ENCODE measurements at regions not wholly inside any gene's neighbourhood (a gene's known extent, or its start where the extent isn't known, plus 50 kb on each side); places are given as distances from the start of the nearest gene placed in this dataset.
"Not testable (repeated sequence)": the region's sequence is repeated elsewhere in the genome, so short reads cannot be mapped to it uniquely, and the experiment has no call there.

- H3K9me2 ChIP-seq (ENCODE audit: insufficient read depth); H4K20me1 ChIP-seq (replicated peaks; ENCODE audit: insufficient read depth); H3K4me2 ChIP-seq; H3K4me1 Mint-ChIP-seq; H3K4me1 ChIP-seq (ENCODE audit: insufficient read depth); H3K9me3 Mint-ChIP-seq; H2AFZ ChIP-seq; H3K27me3 ChIP-seq (ENCODE audit: insufficient read depth); H3F3A ChIP-seq (replicated peaks; ENCODE audit: low read depth); H3K27ac ChIP-seq (ENCODE audit: low read depth); DNase-seq (ENCODE audit: low spot score); H3K36me3 Mint-ChIP-seq (ENCODE audit: low read depth); H3K4me3 Mint-ChIP-seq; ATAC-seq; H3K27me3 Mint-ChIP-seq (ENCODE audit: insufficient read depth, low read depth, poor library complexity); H3K27ac Mint-ChIP-seq; H3K4me3 ChIP-seq; H3K36me3 ChIP-seq (ENCODE audit: insufficient read depth); H3K79me2 ChIP-seq (replicated peaks; ENCODE audit: insufficient read depth): not testable (repeated sequence)
Observed at GRCh38 chr14:106480287-106480686, 953.9 kb downstream of the TMEM121 start.

- DNase-seq (ENCODE audit: low spot score); H3K36me3 Mint-ChIP-seq (ENCODE audit: low read depth); H3K4me3 Mint-ChIP-seq; H4K20me1 ChIP-seq (replicated peaks; ENCODE audit: insufficient read depth); H3K4me1 ChIP-seq (ENCODE audit: insufficient read depth); H3K9me2 ChIP-seq (ENCODE audit: insufficient read depth); H3K4me1 Mint-ChIP-seq; H2AFZ ChIP-seq; H3K27ac ChIP-seq (ENCODE audit: low read depth); H3K4me3 ChIP-seq; H3F3A ChIP-seq (replicated peaks; ENCODE audit: low read depth); H3K36me3 ChIP-seq (ENCODE audit: insufficient read depth); ATAC-seq; H3K79me2 ChIP-seq (replicated peaks; ENCODE audit: insufficient read depth); H3K27me3 Mint-ChIP-seq (ENCODE audit: insufficient read depth, low read depth, poor library complexity); H3K4me2 ChIP-seq; H3K27ac Mint-ChIP-seq; H3K27me3 ChIP-seq (ENCODE audit: insufficient read depth): not testable (repeated sequence)
- peaks cover 17% of the 10 kb centered on the region for H3K9me3 Mint-ChIP-seq
Observed at GRCh38 chr14:106482213-106482612, 955.8 kb downstream of the TMEM121 start.

- no peaks in the 10 kb centered on the region for H3F3A ChIP-seq (replicated peaks; ENCODE audit: low read depth)
- H4K20me1 ChIP-seq (replicated peaks; ENCODE audit: insufficient read depth) = no peaks in the 10 kb centered on the region
- no peaks in the 10 kb centered on the region for H3K27me3 ChIP-seq (ENCODE audit: insufficient read depth)
- TF ChIP-seq ETS1 (IDR thresholded peaks at IDR 0.05) (no peak), ZNF462 (CRISPR knock-in tag; IDR thresholded peaks at IDR 0.05) (no peak), EZH2phosphoT487 (IDR thresholded peaks at IDR 0.05; ENCODE audit: unreplicated experiment) (no peak), STAT1 (IDR thresholded peaks at IDR 0.05; ENCODE audit: unreplicated experiment) (no peak), JUNB (IDR thresholded peaks at IDR 0.05; ENCODE audit: unreplicated experiment) (no peak), ZNF331 (CRISPR knock-in tag; IDR thresholded peaks at IDR 0.05; ENCODE audit: low read depth) (no peak), CTCF (conservative IDR thresholded peaks at IDR 0.05; ENCODE audit: low read depth in 2 of 2) (no peak)
- H3K27me3 Mint-ChIP-seq (ENCODE audit: insufficient read depth, low read depth, poor library complexity) = peaks cover 2% of the 10 kb centered on the region
- H3K9me2 ChIP-seq (ENCODE audit: insufficient read depth) = no peaks in the 10 kb centered on the region
- H3K79me2 ChIP-seq (replicated peaks; ENCODE audit: insufficient read depth) = no peaks in the 10 kb centered on the region
- H3K4me3 Mint-ChIP-seq = no peak overlapping the region
- H3K4me1 ChIP-seq (ENCODE audit: insufficient read depth) = no peaks in the 10 kb centered on the region
- no peak overlapping the region for H3K4me2 ChIP-seq
- ATAC-seq (no peak), DNase-seq (ENCODE audit: low spot score) (no peak)
- no peak overlapping the region for H3K4me3 ChIP-seq
- no peak overlapping the region for H3K27ac ChIP-seq (ENCODE audit: low read depth)
- H3K36me3 ChIP-seq (ENCODE audit: insufficient read depth) = peaks cover 8% of the 10 kb centered on the region
- H3K9me3 Mint-ChIP-seq = peaks cover 69% of the 10 kb centered on the region
- H3K27ac Mint-ChIP-seq = no peak overlapping the region
- no peaks in the 10 kb centered on the region for H3K4me1 Mint-ChIP-seq
- no peak overlapping the region for H2AFZ ChIP-seq
- H3K36me3 Mint-ChIP-seq (ENCODE audit: low read depth) = peaks cover 20% of the 10 kb centered on the region; the same call in 2 of the 3 replicates
Observed at GRCh38 chr14:106487600-106487999, 961.2 kb downstream of the TMEM121 start.
